Stimulated activated CD4-positive, alpha-beta T cell treated with anti-CD3 and anti-CD28 coated beads, Interleukin-4, amount 100 ng/mL, for 24 hours (primary cell): ENCODE measurements at regions not wholly inside any gene's neighbourhood (a gene's known extent, or its start where the extent isn't known, plus 50 kb on each side); places are given as distances from the start of the nearest gene placed in this dataset.
A peak's percentile ranks its signal among the peaks of the same experiment; 100 is the strongest.
"Not testable (repeated sequence)": the region's sequence is repeated elsewhere in the genome, so short reads cannot be mapped to it uniquely, and the experiment has no call there.

Experiments
- DNase-seq: peaks from one replicate; pipeline ENCODE4 v3.0.0-alpha.2; 2020

- peak; percentile 34 for DNase-seq
These were observed 443.2 kb upstream of the FGF16 start for GRCh38 chrX:77003956-77004355.

- no peak for DNase-seq
These were observed 437.5 kb upstream of the FGF16 start for GRCh38 chrX:77009691-77010090.

GRCh38 chrX:77014377-77015372 lies 432.5 kb upstream of the FGF16 start:
- DNase-seq, result no peak

DNA sequence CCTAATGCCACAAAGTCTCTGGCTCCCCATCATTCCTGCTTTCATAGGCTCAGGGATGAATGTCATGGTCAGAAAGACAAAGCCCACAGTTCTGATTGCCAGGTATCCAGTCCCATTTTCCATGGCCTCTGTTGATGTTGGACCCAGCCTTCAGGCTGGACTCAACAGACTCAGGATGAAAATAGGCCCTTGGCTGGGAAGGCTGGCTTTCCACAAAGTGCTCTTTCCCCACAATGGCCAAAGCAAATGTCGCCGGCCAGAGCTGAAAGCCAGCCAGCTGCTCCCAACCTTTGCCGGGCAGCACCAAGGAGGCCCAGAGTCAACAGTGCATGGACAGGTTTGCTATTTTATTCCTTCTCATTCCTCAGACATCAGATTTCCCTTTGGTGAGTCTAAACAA lies 430.1 kb upstream of the FGF16 start:
- no peak for DNase-seq

- not testable (repeated sequence) for DNase-seq
These were observed 400.9 kb upstream of the FGF16 start for GRCh38 chrX:77046180-77046810.

- DNase-seq, result no peak
These were observed 386.6 kb upstream of the FGF16 start for GRCh38 chrX:77060572-77060971.

DNA sequence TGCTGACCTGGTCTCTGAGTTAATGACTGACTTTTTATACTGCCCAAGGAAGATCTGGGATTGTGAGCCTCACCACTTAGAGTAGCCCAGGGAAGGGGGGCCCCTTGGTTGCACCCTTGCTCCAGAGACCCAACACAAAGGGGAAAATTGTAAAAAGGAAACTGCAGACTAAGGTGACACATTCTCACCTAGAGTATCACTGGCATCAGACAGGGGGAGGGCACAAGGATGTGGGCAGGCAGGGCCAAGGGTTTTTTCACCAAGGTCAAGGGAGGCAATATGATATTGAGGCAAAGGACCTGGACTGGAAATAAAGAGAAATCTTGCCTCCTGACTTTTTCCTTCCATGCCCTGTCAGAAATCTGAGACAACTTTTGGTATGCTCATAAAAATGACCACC lies 386.2 kb upstream of the FGF16 start:
- no peak for DNase-seq

- DNase-seq, result no peak
These were observed 385.6 kb upstream of the FGF16 start for GRCh38 chrX:77061545-77061944.

DNA sequence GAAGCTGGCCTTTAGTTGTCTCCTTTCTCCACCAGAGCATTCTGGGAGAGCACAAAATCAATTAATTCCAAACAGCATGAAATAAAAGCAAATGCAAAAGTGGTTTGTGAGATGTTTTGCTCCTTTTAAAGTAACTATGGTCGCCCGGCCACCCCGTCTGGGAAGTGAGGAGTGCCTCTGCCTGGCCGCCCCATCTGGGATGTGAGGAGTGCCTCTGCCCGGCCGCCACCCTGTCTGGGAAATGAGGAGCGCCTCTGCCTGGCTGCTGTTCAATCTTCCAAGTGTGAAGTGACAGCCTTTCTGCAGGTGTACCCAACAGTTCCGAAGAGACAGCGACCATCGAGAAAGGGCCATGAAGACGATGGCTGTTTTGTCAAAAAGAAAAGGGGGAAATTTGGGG lies 381.3 kb upstream of the FGF16 start:
- DNase-seq, result no peak

GRCh38 chrX:77070202-77070918 lies 376.8 kb upstream of the FGF16 start:
- no peak for DNase-seq

DNA sequence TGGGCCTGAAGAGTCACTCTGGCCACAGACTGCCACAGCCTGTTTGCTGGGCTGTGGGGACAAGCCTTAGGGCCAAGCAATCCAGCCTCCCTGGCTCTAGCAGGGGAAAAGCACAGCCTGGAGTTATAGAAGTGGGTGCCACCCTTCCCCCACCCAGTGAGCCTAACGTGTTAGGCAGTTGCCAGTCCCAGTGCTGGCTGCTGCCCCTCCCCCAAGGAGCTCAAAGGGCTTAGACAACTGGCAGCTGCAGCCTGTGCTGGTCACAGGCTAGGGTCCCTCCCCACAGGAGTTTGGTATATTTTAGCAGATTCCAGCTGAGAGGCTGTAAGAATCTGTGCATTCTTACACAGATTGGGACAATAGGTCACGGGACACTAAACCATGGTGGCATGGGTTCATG lies 370.3 kb upstream of the FGF16 start:
- DNase-seq, result no peak

GRCh38 chrX:77081237-77081636 lies 366.0 kb upstream of the FGF16 start:
- not testable (repeated sequence) for DNase-seq

DNA sequence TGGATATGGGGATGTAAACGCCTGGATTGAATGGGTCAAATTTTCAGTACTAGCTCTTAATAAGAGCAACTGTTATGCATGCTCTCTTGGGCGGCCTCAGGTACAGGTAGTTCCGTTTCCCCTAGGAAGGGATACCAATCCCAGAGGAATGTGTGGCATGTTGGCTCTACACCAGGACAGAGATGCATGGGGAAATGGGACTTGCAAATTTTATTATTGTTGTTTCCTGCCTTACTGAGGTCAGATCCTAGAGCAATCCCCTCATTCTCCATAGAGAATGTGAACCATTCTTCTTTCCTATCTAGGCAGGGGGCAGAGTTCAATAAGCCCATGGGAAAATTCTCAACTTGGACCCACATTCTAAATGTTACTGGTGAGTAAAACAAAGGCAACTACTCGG lies 361.8 kb upstream of the FGF16 start:
- no peak for DNase-seq

DNA sequence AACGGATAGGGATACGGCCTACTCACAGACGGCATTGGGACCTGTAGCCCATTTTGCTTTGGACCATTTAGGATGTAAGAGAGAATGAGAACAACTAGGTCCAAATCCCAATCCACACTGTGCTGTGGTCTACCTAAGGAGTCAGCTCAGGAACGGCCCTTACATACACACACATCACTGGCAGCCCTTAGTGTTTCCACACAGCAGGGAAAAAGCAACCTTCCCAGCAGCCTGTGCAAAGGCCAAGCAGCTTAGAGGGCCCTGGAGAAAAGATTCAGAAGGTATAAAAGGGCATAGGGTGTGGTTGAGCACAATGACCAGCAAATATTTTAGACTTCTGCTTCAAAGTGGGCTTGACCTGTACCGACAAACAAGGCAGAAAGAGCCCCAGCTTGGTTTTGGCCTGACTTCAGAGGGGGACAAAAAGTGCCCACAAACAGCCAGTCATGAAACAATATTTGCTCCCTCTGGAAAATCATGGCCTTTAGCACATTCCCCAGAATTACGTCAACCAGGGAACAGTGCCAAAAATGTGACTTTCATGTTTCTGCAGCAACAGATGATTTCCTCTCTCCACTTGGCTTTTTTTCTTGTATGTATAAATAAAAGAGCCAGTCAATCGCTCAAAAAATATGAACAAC lies 359.5 kb upstream of the FGF16 start:
- no peak for DNase-seq

DNA sequence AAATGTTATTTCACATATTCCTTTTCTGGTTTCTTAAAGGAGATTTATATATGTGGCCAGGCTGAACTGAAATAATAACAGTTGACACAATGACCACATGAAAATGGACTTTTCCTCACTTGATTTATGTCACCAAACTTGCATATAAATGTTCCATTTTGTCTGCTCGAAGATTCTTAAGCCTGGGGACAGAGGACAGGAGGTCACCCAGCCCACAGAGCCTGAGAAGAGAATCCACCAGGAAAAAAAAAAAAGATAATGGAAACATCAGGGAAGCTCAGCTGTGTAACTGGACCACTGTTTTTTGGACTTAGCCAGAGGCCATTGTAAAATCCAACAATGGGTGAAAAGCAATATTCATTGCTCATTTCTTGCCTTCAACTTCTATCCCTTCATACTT lies 359.0 kb upstream of the FGF16 start:
- no peak for DNase-seq

DNA sequence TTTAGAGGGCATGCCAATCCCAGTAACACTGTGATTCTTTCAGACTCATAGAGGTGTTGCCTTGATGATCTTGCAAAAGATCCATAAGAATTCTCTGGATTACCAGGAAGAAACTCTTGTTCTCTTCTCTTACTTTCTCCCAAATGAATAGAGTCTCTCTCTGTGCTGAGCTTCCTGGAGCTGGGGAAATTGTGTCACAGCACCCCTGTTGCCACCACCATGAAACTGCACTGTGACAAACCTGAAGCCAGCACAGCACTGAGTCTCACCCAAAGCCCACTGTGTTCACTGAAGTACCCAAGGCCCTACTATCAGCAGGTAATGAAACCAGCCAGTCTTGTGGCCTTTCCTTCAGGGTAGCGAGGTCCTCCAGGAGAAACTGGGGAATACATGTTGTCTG lies 332.7 kb upstream of the FGF16 start:
- no peak for DNase-seq

DNA sequence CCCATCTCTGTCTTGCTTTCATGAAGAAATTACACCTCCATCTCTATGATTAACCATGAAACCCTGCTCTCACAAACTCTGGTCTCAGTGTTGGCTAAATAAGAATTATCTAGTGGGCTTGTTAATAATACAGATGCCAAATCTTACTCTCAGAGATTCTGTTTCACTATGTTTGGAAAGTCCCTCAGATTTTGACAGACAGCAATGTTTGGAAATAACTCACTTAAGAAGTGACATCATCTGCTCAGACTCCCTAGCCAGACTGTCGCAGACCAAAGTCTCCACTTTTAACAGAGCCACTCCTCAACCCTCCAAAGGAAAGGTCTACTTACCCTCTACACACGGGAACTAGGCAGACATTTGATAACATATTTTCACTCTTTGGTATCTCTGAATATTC lies 328.5 kb upstream of the FGF16 start:
- no peak for DNase-seq

GRCh38 chrX:77119706-77120105 lies 327.5 kb upstream of the FGF16 start:
- no peak for DNase-seq

- not testable (repeated sequence) for DNase-seq
These were observed 323.3 kb upstream of the FGF16 start for GRCh38 chrX:77123917-77124316.

GRCh38 chrX:77127571-77127970 lies 319.6 kb upstream of the FGF16 start:
- not testable (repeated sequence) for DNase-seq

GRCh38 chrX:77143907-77144306 lies 303.3 kb upstream of the FGF16 start:
- no peak for DNase-seq

DNA sequence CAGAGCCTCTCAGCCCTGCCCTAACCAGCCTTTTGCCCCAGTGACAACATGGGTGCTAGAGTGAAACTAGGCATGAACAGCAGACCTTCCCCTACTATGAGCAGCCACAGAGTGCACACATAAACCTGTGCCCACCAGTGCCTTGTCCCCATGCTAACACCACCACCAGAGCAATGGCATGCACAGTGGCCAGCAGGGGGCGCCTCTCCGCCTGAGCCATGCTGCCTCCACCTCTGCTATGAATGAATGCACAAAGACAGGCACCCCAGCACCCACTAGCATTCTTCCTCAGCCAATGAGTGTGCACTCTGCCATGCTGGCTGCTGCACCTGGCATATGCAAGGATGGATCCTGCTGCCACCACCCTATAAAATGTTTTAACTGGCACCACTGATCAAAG lies 286.9 kb upstream of the FGF16 start:
- DNase-seq, result peak; percentile 3

- no peak for DNase-seq
These were observed 284.4 kb upstream of the FGF16 start for GRCh38 chrX:77162777-77163176.
